ENCODE measurements at regions not wholly inside any gene's neighbourhood (a gene's known extent, or its start where the extent isn't known, plus 50 kb on each side); places are given as distances from the start of the nearest gene placed in this dataset.

- DNase-seq = no peak
These were observed 835.1 kb downstream of the TSN start for GRCh38 chr2:122590524-122590923.

- DNase-seq = no peak
These were observed 839.6 kb downstream of the TSN start for GRCh38 chr2:122595065-122595464.

GRCh38 chr2:122596598-122596997 is 841.1 kb downstream of the TSN start:
- no peak for DNase-seq

- no peak for DNase-seq
These were observed 843.3 kb downstream of the TSN start for GRCh38 chr2:122598784-122599183.

- DNase-seq = no peak
These were observed 855.6 kb downstream of the TSN start for GRCh38 chr2:122610948-122611609.

GRCh38 chr2:122622934-122623333 is 867.5 kb downstream of the TSN start:
- DNase-seq = no peak

GRCh38 chr2:122627388-122627787 is 871.9 kb downstream of the TSN start:
- DNase-seq = no peak

- no peak for DNase-seq
These were observed 878.8 kb downstream of the TSN start for GRCh38 chr2:122634256-122634655.

- DNase-seq = no peak
These were observed 879.5 kb downstream of the TSN start for GRCh38 chr2:122634920-122635319.

- no peak for DNase-seq
These were observed 880.2 kb downstream of the TSN start for GRCh38 chr2:122635686-122636085.

- DNase-seq = no peak
These were observed 880.6 kb downstream of the TSN start for GRCh38 chr2:122636097-122636496.

GRCh38 chr2:122639176-122639575 is 883.7 kb downstream of the TSN start:
- no peak for DNase-seq

GRCh38 chr2:122639711-122640110 is 884.3 kb downstream of the TSN start:
- DNase-seq = no peak

- no peak for DNase-seq
These were observed 888.4 kb downstream of the TSN start for GRCh38 chr2:122643725-122644329.

- no peak for DNase-seq
These were observed 895.8 kb downstream of the TSN start for GRCh38 chr2:122651236-122651635.

GRCh38 chr2:122651780-122652179 is 896.3 kb downstream of the TSN start:
- no peak for DNase-seq

- DNase-seq = no peak
These were observed 897.2 kb downstream of the TSN start for GRCh38 chr2:122652670-122653069.

- no peak for DNase-seq
These were observed 901.0 kb downstream of the TSN start for GRCh38 chr2:122656403-122656802.

GRCh38 chr2:122660786-122661634 is 905.6 kb downstream of the TSN start:
- no peak for DNase-seq

GRCh38 chr2:122663620-122664019 is 908.2 kb downstream of the TSN start:
- no peak for DNase-seq

- no peak for DNase-seq
These were observed 914.2 kb downstream of the TSN start for GRCh38 chr2:122669627-122670026.

- no peak for DNase-seq
These were observed 915.4 kb downstream of the TSN start for GRCh38 chr2:122670897-122671296.

GRCh38 chr2:122680662-122681061 is 925.2 kb downstream of the TSN start:
- DNase-seq = no peak

- no peak for DNase-seq
These were observed 926.2 kb downstream of the TSN start for GRCh38 chr2:122681626-122682025.

All from GDM1 (cell line).